ENCODE measurements at regions not wholly inside any gene's neighbourhood (a gene's known extent, or its start where the extent isn't known, plus 50 kb on each side); places are given as distances from the start of the nearest gene placed in this dataset.

DNA sequence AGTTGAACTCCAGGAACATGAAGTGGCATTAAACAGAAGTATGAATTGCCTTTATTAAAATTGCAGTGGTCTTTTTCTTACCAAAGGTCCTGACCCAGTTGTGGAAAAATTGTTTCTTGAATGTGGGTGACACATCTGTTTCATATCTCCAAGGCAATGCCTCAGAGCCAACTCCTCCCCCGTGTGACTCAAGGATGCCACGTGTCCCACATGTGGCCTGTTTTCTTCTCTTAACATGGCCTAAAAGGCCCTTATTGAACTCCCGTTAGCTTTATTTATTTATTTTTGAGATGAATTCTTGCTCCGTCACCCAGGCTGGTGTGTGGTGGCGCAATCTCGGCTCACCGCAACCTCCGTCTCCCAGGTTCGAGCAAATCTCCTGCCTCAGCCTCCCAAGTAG is 128.4 kb upstream of the ESR1 start:
- no peak for TF ChIP-seq REST (IDR thresholded peaks at IDR 0.05; ENCODE audit: insufficient replicate concordance, low read depth)
- no peak for TF ChIP-seq CTCF (IDR thresholded peaks at IDR 0.05; ENCODE audit: insufficient read depth, low read length)
- no peak for TF ChIP-seq GABPA (IDR thresholded peaks at IDR 0.05; ENCODE audit: low read depth)
